GM21786 (cell line): ENCODE measurements at regions not wholly inside any gene's neighbourhood (a gene's known extent, or its start where the extent isn't known, plus 50 kb on each side); places are given as distances from the start of the nearest gene placed in this dataset.
A peak's percentile ranks its signal among the peaks of the same experiment; 100 is the strongest.

Source experiments
- ATAC-seq: cut with Tn5 transposase; IDR thresholded peaks from one replicate; pipeline ENCODE4 v1.9.1; 2021; ENCODE audit not compliant: unreplicated experiment

GRCh38 chr5:90201923-90202322, 207.6 kb downstream of the CETN3 start:
- no peak for ATAC-seq

DNA sequence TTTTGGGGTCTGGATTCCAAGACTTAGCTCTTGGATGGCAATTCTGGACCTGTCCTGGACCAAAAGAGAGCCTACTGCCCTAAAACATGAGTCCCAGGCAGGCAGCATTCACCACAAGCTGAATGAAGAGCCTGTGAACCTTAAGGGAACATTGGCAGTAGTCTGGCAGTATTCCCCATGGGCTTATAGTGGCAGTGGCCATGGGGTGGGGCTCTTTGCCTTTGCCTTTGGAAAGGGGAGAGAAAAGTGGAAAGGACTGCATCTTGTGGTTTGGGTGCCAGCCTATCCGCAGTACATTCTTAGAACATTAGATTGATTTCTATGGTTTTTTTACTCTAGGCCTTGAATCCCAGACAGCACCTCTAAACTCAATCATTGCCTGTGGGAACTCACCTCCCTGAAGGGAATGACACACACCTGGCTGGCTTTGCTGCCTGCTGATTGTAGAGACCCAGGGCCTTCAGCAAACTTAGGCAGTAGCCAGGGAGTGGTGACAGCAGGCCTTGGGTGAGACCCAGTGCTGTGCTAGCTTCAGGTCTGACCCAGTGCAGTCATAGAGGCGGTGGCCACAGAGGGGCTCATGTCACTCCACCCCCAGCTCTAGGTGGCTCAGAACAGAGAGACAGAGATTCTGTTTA, 216.3 kb downstream of the CETN3 start:
- no peak for ATAC-seq

GRCh38 chr5:90191352-90192045, 218.1 kb downstream of the CETN3 start:
- ATAC-seq, result no peak

GRCh38 chr5:90185897-90186468, 223.6 kb downstream of the CETN3 start:
- no peak for ATAC-seq

- no peak for ATAC-seq
Observed at GRCh38 chr5:90184764-90185163, 224.8 kb downstream of the CETN3 start.

- no peak for ATAC-seq
Observed at GRCh38 chr5:90182726-90183125, 226.8 kb downstream of the CETN3 start.

DNA sequence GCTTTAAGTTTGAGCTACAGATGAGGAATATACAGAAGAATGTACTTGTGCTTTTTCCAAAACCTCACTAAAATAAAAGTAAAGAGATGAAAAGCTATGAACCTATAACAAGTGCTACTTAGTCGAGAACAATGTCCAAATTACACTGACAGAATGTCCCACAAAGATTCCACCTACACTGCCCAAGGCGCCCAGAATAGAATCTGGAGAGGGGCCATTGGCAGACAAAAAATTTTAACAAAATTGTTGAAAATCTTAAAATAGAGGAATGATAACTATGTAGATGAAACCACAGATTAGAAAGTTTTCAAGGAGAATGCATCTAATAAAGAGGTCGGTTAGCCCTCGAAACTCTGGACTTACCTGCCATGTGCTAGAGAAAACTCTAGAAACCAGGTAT, 235.3 kb downstream of the CETN3 start:
- ATAC-seq, result no peak

DNA sequence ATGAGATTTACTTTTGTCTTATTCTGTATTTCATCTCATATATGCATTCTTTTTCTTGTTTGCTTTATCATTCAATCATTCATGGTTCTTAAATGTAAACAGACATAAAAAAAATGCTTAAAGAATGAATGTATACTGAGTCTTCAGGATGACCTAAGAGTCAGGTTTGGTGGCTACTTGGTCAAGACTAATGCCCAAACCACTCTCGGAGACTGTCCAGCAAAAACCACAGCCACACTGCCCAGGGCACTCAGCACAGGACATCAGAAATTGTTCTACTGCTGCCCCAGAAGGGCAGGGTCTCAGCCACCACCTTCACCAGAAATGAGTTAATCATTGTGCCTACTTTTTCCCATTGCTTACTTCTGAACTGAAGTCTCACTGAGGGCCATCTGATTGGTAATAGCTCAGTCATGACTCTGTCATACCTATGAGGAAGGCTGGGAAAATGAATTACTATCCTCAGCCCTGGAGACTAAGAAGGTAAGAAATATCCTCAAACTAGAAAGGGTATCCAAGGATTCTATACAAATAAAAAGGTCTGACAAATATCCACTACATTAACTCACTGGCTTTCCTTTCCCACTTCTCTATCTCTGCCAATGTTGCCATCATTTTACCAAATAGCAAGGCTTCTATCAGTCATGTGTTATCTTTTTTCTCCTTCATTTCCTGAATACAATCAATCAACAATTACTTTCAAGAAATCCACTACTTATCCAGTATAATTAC, 236.1 kb downstream of the CETN3 start:
- ATAC-seq, result no peak

GRCh38 chr5:90171466-90171865, 238.1 kb downstream of the CETN3 start:
- no peak for ATAC-seq

- ATAC-seq, result no peak
Observed at GRCh38 chr5:90170261-90170660, 239.3 kb downstream of the CETN3 start.

GRCh38 chr5:90169078-90169477, 240.5 kb downstream of the CETN3 start:
- no peak for ATAC-seq

GRCh38 chr5:90168399-90168798, 241.2 kb downstream of the CETN3 start:
- no peak for ATAC-seq

DNA sequence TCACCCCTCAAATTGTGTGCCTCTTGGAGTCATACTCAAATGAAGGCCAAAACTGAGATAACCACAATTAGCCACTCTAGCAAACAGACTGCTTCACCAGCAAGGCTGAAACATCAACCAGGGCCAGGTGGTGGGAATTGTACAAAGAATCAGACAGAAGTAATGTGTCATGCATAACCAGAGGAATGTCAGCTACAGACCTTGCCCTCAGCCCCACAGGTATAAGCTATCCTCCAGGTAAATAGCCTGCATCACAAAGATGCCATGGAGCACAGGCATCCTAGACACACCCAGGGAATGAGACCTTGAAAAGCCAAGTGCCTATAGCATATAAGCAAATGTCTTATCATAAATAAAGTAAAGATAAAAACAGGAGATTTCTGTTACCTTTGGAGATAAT, 242.7 kb downstream of the CETN3 start:
- ATAC-seq, result no peak

GRCh38 chr5:90162324-90162723, 247.2 kb downstream of the CETN3 start:
- ATAC-seq, result no peak

- peak; percentile 83 for ATAC-seq
Observed at GRCh38 chr5:90161414-90161813, 248.1 kb downstream of the CETN3 start.

- no peak for ATAC-seq
Observed at GRCh38 chr5:90158131-90158530, 251.4 kb downstream of the CETN3 start.

- ATAC-seq, result no peak
Observed at GRCh38 chr5:90153031-90153430, 256.5 kb downstream of the CETN3 start.

DNA sequence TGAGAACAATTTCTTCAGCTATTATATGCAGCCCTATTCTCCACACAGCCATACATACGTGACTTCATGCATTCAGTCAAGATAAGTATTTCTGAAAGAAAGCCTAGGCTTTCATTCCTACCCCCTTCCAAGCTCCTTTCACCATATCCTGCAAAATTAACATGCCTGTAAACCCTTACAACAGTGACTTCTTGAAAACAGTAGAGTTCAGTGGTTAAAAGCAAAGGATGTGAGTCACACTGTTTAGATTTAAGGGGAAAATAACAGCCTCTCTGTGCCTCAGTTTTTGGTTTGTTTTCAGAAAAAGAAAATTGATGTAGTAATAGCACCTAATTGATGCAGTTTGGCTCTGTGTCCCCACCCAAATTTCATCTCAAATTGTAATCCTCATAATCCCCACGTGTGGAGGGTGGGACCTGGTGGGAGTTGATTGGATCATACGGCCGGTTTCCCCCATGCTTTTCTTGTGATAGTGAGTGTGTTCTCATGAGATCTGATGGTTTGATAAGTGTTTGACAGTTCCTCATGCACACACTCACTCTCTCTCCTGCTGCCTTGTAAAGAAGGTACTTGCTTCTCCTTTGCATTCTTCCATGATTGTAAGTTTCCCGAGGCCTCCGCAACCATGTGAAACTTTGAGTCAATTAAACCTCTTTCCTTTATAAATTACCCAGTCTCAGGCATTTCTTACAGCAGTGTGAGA, 264.8 kb downstream of the CETN3 start:
- ATAC-seq, result no peak

DNA sequence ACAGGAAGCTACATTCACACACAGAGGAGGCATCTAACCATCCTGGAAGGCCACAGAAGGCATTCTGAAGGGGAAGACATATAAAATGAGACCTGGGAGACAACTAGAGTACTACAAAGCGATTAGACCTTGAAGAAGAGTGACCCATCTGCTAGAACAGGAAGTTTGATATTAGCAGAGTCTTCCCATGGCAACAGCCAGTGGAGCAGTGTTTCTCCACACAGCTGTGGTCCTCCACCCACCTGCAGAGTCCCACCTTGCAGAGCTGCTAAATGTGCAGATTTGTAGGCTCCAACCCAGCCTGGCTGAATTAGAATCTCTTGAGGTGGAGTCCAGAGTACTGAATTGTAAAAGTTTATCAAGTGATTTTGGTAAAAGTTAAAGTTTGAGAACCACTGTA, 267.0 kb downstream of the CETN3 start:
- no peak for ATAC-seq

- ATAC-seq, result no peak
Observed at GRCh38 chr5:90141984-90142383, 267.6 kb downstream of the CETN3 start.

GRCh38 chr5:90136952-90137528, 272.5 kb downstream of the CETN3 start:
- no peak for ATAC-seq
